ENCODE measurements at regions not wholly inside any gene's neighbourhood (a gene's known extent, or its start where the extent isn't known, plus 50 kb on each side); places are given as distances from the start of the nearest gene placed in this dataset.

DNA sequence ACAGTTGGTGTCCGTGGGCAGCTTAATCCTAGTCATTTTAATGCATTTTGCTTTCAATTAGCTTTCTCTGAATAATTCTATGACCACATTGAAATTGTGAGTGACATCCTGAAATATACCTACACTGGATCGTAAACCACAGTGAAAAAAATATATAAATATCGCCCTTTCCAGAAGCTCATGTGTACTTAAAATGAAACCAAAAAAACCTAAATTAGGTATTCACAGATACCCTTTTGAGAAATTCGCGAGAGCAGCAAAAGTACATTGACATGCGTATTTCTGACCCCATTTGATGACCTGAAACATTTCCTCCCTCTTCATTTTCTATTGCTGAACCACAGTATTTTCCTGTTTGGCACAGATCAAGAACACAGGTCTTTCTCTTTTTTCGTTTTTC lies 253.8 kb downstream of the LTN1 start:
- TF ChIP-seq, protein P1, sequence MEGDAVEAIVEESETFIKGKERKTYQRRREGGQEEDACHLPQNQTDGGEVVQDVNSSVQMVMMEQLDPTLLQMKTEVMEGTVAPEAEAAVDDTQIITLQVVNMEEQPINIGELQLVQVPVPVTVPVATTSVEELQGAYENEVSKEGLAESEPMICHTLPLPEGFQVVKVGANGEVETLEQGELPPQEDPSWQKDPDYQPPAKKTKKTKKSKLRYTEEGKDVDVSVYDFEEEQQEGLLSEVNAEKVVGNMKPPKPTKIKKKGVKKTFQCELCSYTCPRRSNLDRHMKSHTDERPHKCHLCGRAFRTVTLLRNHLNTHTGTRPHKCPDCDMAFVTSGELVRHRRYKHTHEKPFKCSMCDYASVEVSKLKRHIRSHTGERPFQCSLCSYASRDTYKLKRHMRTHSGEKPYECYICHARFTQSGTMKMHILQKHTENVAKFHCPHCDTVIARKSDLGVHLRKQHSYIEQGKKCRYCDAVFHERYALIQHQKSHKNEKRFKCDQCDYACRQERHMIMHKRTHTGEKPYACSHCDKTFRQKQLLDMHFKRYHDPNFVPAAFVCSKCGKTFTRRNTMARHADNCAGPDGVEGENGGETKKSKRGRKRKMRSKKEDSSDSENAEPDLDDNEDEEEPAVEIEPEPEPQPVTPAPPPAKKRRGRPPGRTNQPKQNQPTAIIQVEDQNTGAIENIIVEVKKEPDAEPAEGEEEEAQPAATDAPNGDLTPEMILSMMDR (IDR thresholded peaks at IDR 0.05): no peak
- no peak for TF ChIP-seq POLR2AphosphoS5 (IDR thresholded peaks at IDR 0.05)

Measured in transverse colon (tissue), 4 donors.